ENCODE measurements at regions not wholly inside any gene's neighbourhood (a gene's known extent, or its start where the extent isn't known, plus 50 kb on each side); places are given as distances from the start of the nearest gene placed in this dataset.

- Mint-ChIP-seq H3K9me3 (peaks cover 0 to 9% (median 0%) of the 10 kb centered on the region in 7 donors), H3K4me3 (no peak overlapping the region), H3K36me3 (no peaks in the 10 kb centered on the region)
Measured at GRCh38 chr6:132210886-132211563, 190.2 kb downstream of the MOXD1 start.

GRCh38 chr6:132209351-132209750 is 191.9 kb downstream of the MOXD1 start:
- peaks cover 0 to 6% (median 0%) of the 10 kb centered on the region in 7 donors for H3K9me3 Mint-ChIP-seq
- Histone ChIP-seq H3K27ac (ENCODE audit: insufficient read depth, low read length, poor library complexity, severe bottlenecking) (no peak overlapping the region), H3K4me3 (ENCODE audit: low read depth, low read length) (no peak overlapping the region), H3K4me1 (ENCODE audit: control insufficient read depth, insufficient read depth, low read length, poor library complexity, severe bottlenecking) (no peaks in the 10 kb centered on the region), H3K36me3 (ENCODE audit: control insufficient read depth, insufficient read depth, low read length) (no peaks in the 10 kb centered on the region), H3K9me3 (ENCODE audit: control insufficient read depth in 2 of 2, low read length in 2 of 2) (no peaks in the 10 kb centered on the region), H3K27me3 (ENCODE audit: control insufficient read depth, insufficient read depth, low read length) (peaks cover 2% of the 10 kb centered on the region)
- no peaks in the 10 kb centered on the region for H3K27me3 Mint-ChIP-seq
- H3K4me3 Mint-ChIP-seq = no peak overlapping the region
- ATAC-seq (ENCODE audit: low read depth in 2 of 2) (no peak), DNase-seq (no peak)
- no peaks in the 10 kb centered on the region for H3K36me3 Mint-ChIP-seq
- H3K27ac Mint-ChIP-seq = no peak overlapping the region
- H3K4me1 Mint-ChIP-seq = no peaks in the 10 kb centered on the region

More at GRCh38 chr6:132210886-132211563, 190.2 kb downstream of the MOXD1 start:
- Histone ChIP-seq H3K4me1 (ENCODE audit: control insufficient read depth, insufficient read depth, low read length, poor library complexity, severe bottlenecking) (no peaks in the 10 kb centered on the region), H3K9me3 (ENCODE audit: control insufficient read depth in 2 of 2, low read length in 2 of 2) (no peaks in the 10 kb centered on the region), H3K36me3 (ENCODE audit: control insufficient read depth, insufficient read depth, low read length) (no peaks in the 10 kb centered on the region), H3K4me3 (ENCODE audit: low read depth, low read length) (no peak overlapping the region), H3K27me3 (ENCODE audit: control insufficient read depth, insufficient read depth, low read length) (peaks cover 2% of the 10 kb centered on the region), H3K27ac (ENCODE audit: insufficient read depth, low read length, poor library complexity, severe bottlenecking) (no peak overlapping the region)
- H3K27me3 Mint-ChIP-seq = peaks cover 4% of the 10 kb centered on the region
- DNase-seq = no peak
- H3K27ac Mint-ChIP-seq = no peak overlapping the region
- H3K4me1 Mint-ChIP-seq = no peaks in the 10 kb centered on the region
- ATAC-seq (ENCODE audit: low read depth in 2 of 2) = no peak

GRCh38 chr6:132207991-132208390 is 193.3 kb downstream of the MOXD1 start:
- no peak overlapping the region for H3K4me3 ChIP-seq (ENCODE audit: low read depth, low read length)
- Mint-ChIP-seq H3K36me3 (no peaks in the 10 kb centered on the region), H3K9me3 (peaks cover 0 to 6% (median 0%) of the 10 kb centered on the region in 7 donors), H3K27me3 (no peaks in the 10 kb centered on the region), H3K4me1 (no peaks in the 10 kb centered on the region), H3K27ac (no peak overlapping the region), H3K4me3 (no peak overlapping the region)
- H3K36me3 ChIP-seq (ENCODE audit: control insufficient read depth, insufficient read depth, low read length) = no peaks in the 10 kb centered on the region
- H3K4me1 ChIP-seq (ENCODE audit: control insufficient read depth, insufficient read depth, low read length, poor library complexity, severe bottlenecking) = no peaks in the 10 kb centered on the region
- H3K27me3 ChIP-seq (ENCODE audit: control insufficient read depth, insufficient read depth, low read length) = peaks cover 2% of the 10 kb centered on the region
- no peak overlapping the region for H3K27ac ChIP-seq (ENCODE audit: insufficient read depth, low read length, poor library complexity, severe bottlenecking)
- ATAC-seq (ENCODE audit: low read depth in 2 of 2) = no peak
- H3K9me3 ChIP-seq (ENCODE audit: control insufficient read depth in 2 of 2, low read length in 2 of 2) = no peaks in the 10 kb centered on the region
- no peak for DNase-seq

- no peak for DNase-seq
- Histone ChIP-seq H3K9me3 (ENCODE audit: control insufficient read depth in 2 of 2, low read length in 2 of 2) (no peaks in the 10 kb centered on the region), H3K4me3 (ENCODE audit: low read depth, low read length) (no peak overlapping the region), H3K36me3 (ENCODE audit: control insufficient read depth, insufficient read depth, low read length) (no peaks in the 10 kb centered on the region), H3K27me3 (ENCODE audit: control insufficient read depth, insufficient read depth, low read length) (peaks cover 2% of the 10 kb centered on the region), H3K4me1 (ENCODE audit: control insufficient read depth, insufficient read depth, low read length, poor library complexity, severe bottlenecking) (no peaks in the 10 kb centered on the region), H3K27ac (ENCODE audit: insufficient read depth, low read length, poor library complexity, severe bottlenecking) (no peak overlapping the region)
- Mint-ChIP-seq H3K9me3 (peaks cover 0 to 6% (median 0%) of the 10 kb centered on the region in 7 donors), H3K36me3 (no peaks in the 10 kb centered on the region), H3K4me1 (no peaks in the 10 kb centered on the region), H3K4me3 (no peak overlapping the region), H3K27me3 (no peaks in the 10 kb centered on the region), H3K27ac (no peak overlapping the region)
- ATAC-seq (ENCODE audit: low read depth in 2 of 2) = no peak
Measured at GRCh38 chr6:132205946-132206345, 195.3 kb downstream of the MOXD1 start.

- Mint-ChIP-seq H3K4me3 (no peak overlapping the region), H3K27me3 (no peaks in the 10 kb centered on the region), H3K9me3 (peaks cover 0 to 6% (median 0%) of the 10 kb centered on the region in 7 donors), H3K27ac (no peak overlapping the region), H3K4me1 (no peaks in the 10 kb centered on the region), H3K36me3 (no peaks in the 10 kb centered on the region)
- no peak overlapping the region for H3K27ac ChIP-seq (ENCODE audit: insufficient read depth, low read length, poor library complexity, severe bottlenecking)
- no peaks in the 10 kb centered on the region for H3K36me3 ChIP-seq (ENCODE audit: control insufficient read depth, insufficient read depth, low read length)
- no peak for ATAC-seq (ENCODE audit: low read depth in 2 of 2)
- no peak overlapping the region for H3K4me3 ChIP-seq (ENCODE audit: low read depth, low read length)
- peaks cover 2% of the 10 kb centered on the region for H3K27me3 ChIP-seq (ENCODE audit: control insufficient read depth, insufficient read depth, low read length)
- no peaks in the 10 kb centered on the region for H3K9me3 ChIP-seq (ENCODE audit: control insufficient read depth in 2 of 2, low read length in 2 of 2)
- H3K4me1 ChIP-seq (ENCODE audit: control insufficient read depth, insufficient read depth, low read length, poor library complexity, severe bottlenecking) = no peaks in the 10 kb centered on the region
- DNase-seq = no peak
Measured at GRCh38 chr6:132204591-132204990, 196.7 kb downstream of the MOXD1 start.

- DNase-seq (no peak), ATAC-seq (ENCODE audit: low read depth in 2 of 2) (no peak)
- Mint-ChIP-seq H3K9me3 (peaks cover 0 to 3% (median 0%) of the 10 kb centered on the region in 7 donors), H3K27me3 (no peaks in the 10 kb centered on the region), H3K4me1 (no peaks in the 10 kb centered on the region), H3K4me3 (no peak overlapping the region), H3K27ac (no peak overlapping the region), H3K36me3 (no peaks in the 10 kb centered on the region)
- Histone ChIP-seq H3K27me3 (ENCODE audit: control insufficient read depth, insufficient read depth, low read length) (peaks cover 2% of the 10 kb centered on the region), H3K36me3 (ENCODE audit: control insufficient read depth, insufficient read depth, low read length) (no peaks in the 10 kb centered on the region), H3K4me1 (ENCODE audit: control insufficient read depth, insufficient read depth, low read length, poor library complexity, severe bottlenecking) (no peaks in the 10 kb centered on the region), H3K4me3 (ENCODE audit: low read depth, low read length) (no peak overlapping the region), H3K9me3 (ENCODE audit: control insufficient read depth in 2 of 2, low read length in 2 of 2) (no peaks in the 10 kb centered on the region), H3K27ac (ENCODE audit: insufficient read depth, low read length, poor library complexity, severe bottlenecking) (no peak overlapping the region)
Measured at GRCh38 chr6:132202574-132202973, 198.7 kb downstream of the MOXD1 start.

GRCh38 chr6:132199343-132199742 is 201.9 kb downstream of the MOXD1 start:
- Histone ChIP-seq H3K27ac (ENCODE audit: insufficient read depth, low read length, poor library complexity, severe bottlenecking) (no peak overlapping the region), H3K9me3 (ENCODE audit: control insufficient read depth in 2 of 2, low read length in 2 of 2) (no peaks in the 10 kb centered on the region), H3K4me1 (ENCODE audit: control insufficient read depth, insufficient read depth, low read length, poor library complexity, severe bottlenecking) (no peaks in the 10 kb centered on the region), H3K27me3 (ENCODE audit: control insufficient read depth, insufficient read depth, low read length) (no peaks in the 10 kb centered on the region), H3K4me3 (ENCODE audit: low read depth, low read length) (no peak overlapping the region), H3K36me3 (ENCODE audit: control insufficient read depth, insufficient read depth, low read length) (no peaks in the 10 kb centered on the region)
- no peaks in the 10 kb centered on the region for H3K4me1 Mint-ChIP-seq
- H3K9me3 Mint-ChIP-seq = no peaks in the 10 kb centered on the region
- no peaks in the 10 kb centered on the region for H3K27me3 Mint-ChIP-seq
- DNase-seq (no peak), ATAC-seq (ENCODE audit: low read depth in 2 of 2) (no peak)
- no peak overlapping the region for H3K27ac Mint-ChIP-seq
- no peaks in the 10 kb centered on the region for H3K36me3 Mint-ChIP-seq
- H3K4me3 Mint-ChIP-seq = no peak overlapping the region

GRCh38 chr6:132198896-132199295 is 202.4 kb downstream of the MOXD1 start:
- Mint-ChIP-seq H3K36me3 (no peaks in the 10 kb centered on the region), H3K9me3 (no peaks in the 10 kb centered on the region), H3K4me1 (no peaks in the 10 kb centered on the region), H3K27me3 (no peaks in the 10 kb centered on the region), H3K4me3 (no peak overlapping the region), H3K27ac (no peak overlapping the region)
- DNase-seq (no peak), ATAC-seq (ENCODE audit: low read depth in 2 of 2) (no peak)
- no peak overlapping the region for H3K4me3 ChIP-seq (ENCODE audit: low read depth, low read length)
- no peaks in the 10 kb centered on the region for H3K4me1 ChIP-seq (ENCODE audit: control insufficient read depth, insufficient read depth, low read length, poor library complexity, severe bottlenecking)
- no peaks in the 10 kb centered on the region for H3K27me3 ChIP-seq (ENCODE audit: control insufficient read depth, insufficient read depth, low read length)
- H3K27ac ChIP-seq (ENCODE audit: insufficient read depth, low read length, poor library complexity, severe bottlenecking) = no peak overlapping the region
- no peaks in the 10 kb centered on the region for H3K36me3 ChIP-seq (ENCODE audit: control insufficient read depth, insufficient read depth, low read length)
- H3K9me3 ChIP-seq (ENCODE audit: control insufficient read depth in 2 of 2, low read length in 2 of 2) = no peaks in the 10 kb centered on the region
